GM12878 (cell line): ENCODE measurements at regions not wholly inside any gene's neighbourhood (a gene's known extent, or its start where the extent isn't known, plus 50 kb on each side); places are given as distances from the start of the nearest gene placed in this dataset.

Experiments used
- ATAC-seq: fragments of 200-7000 bp; cut with Tn5 transposase; 3 replicates; pipeline ENCODE4 v1.9.1; 2020; ENCODE audit warnings: mild to moderate bottlenecking, moderate library complexity
- BruUV-seq: library from RNA; stranded (reverse); fragments of 400-500 nt; replicated peaks from 2 replicates; lab custom pipeline; 2021; lab: Mats Ljungman, UMichigan
- CTCF ChIA-PET: fragments of 300-600 bp; sonication (Branson Sonifier 250); formaldehyde crosslinking; extraction: SDS; loops from one replicate; lab custom pipeline; 2021; ENCODE audit warnings: inconsistent platforms; lab: Yijun Ruan, JAX
- POLR2A ChIA-PET: fragments of 350-600 bp; formaldehyde crosslinking; extraction: SDS; loops from one replicate; lab custom pipeline; 2021; ENCODE audit warnings: inconsistent platforms; lab: Charles Lee
- RAD21 ChIA-PET: fragments of 300-600 bp; sonication (Branson Sonifier 250); formaldehyde crosslinking; loops from one replicate; lab custom pipeline; 2023; ENCODE audit warnings: antibody characterized with exemption; ENCODE audit not compliant: unreplicated experiment; lab: Charles Lee
- SMC1A ChIA-PET: fragments of 300-600 bp; sonication (Branson Sonifier 250); formaldehyde crosslinking; loops from one replicate; lab custom pipeline; 2023; ENCODE audit not compliant: unreplicated experiment, uncharacterized antibody; lab: Charles Lee
- DNase-seq: peaks from one replicate; pipeline ENCODE4 v3.0.0-alpha.2; 2011; ENCODE audit warnings: low read depth, low spot score
- FAIRE-seq: peaks from 3 replicates; lab custom pipeline; 2011; peaks lifted over from hg19 to GRCh38; lab: Jason Lieb, UNC
- H2AFZ ChIP-seq: 2 replicates; pipeline ENCODE4 v1.6.0; 2011; ENCODE audit warnings: low read depth, low read length, control low read depth; ENCODE audit not compliant: control insufficient read depth
- H3K27ac ChIP-seq: 2 replicates; pipeline ENCODE4 v1.5.1; 2011; ENCODE audit warnings: control low read depth; ENCODE audit not compliant: control insufficient read depth, insufficient read depth
- H3K27me3 ChIP-seq, 2 experiments: replicated peaks in 1 of 2; 2 replicates each; pipeline versions ENCODE4 v1.6.0 to v1.6.1; 2011; ENCODE audit warnings: low read length in 1 of 2; ENCODE audit not compliant: control insufficient read depth in 2 of 2, insufficient read depth in 2 of 2
- H3K36me3 ChIP-seq, 2 experiments: 2 replicates each; pipeline ENCODE4 v1.5.1; 2011; ENCODE audit warnings: low read length in 1 of 2; ENCODE audit not compliant: control insufficient read depth in 2 of 2, insufficient read depth in 2 of 2
- H3K4me1 ChIP-seq: 2 replicates; pipeline ENCODE4 v1.6.1; 2011; ENCODE audit warnings: mild to moderate bottlenecking, low read length, moderate library complexity, mixed read lengths; ENCODE audit not compliant: control insufficient read depth, insufficient read depth
- H3K4me2 ChIP-seq: 2 replicates; pipeline ENCODE4 v1.6.0; 2011; ENCODE audit warnings: control low read depth; ENCODE audit not compliant: control insufficient read depth, insufficient read depth
- H3K4me3 ChIP-seq: fragments of 200-600 bp; sonication (generic); 2 replicates; pipeline ENCODE4 v1.5.1; 2016
- H3K79me2 ChIP-seq: 2 replicates; pipeline ENCODE4 v1.6.0; 2011; ENCODE audit warnings: low read length; ENCODE audit not compliant: control insufficient read depth, insufficient read depth
- H3K9ac ChIP-seq: 2 replicates; pipeline ENCODE4 v1.8.0; 2011; ENCODE audit warnings: low read length, control low read depth, mixed read lengths; ENCODE audit not compliant: control insufficient read depth, insufficient read depth
- H3K9me3 ChIP-seq: replicated peaks from 3 replicates; pipeline ENCODE4 v1.5.1; 2011; ENCODE audit warnings: mild to moderate bottlenecking, low read length; ENCODE audit not compliant: control insufficient read depth, insufficient read depth
- H4K20me1 ChIP-seq: 2 replicates; pipeline ENCODE4 v1.6.0; 2011; ENCODE audit not compliant: control insufficient read depth, insufficient read depth
- BACH1 ChIP-seq: fragments of 450-650 bp; IDR thresholded peaks from 2 replicates; pipeline ENCODE4 v1.6.1; 2017; ENCODE audit warnings: mild to moderate bottlenecking, borderline replicate concordance
- BMI1 ChIP-seq: fragments of 450-650 bp; IDR thresholded peaks from 2 replicates; pipeline ENCODE4 v1.6.1; 2016; ENCODE audit warnings: mild to moderate bottlenecking, moderate library complexity, borderline replicate concordance
- CBFB ChIP-seq: IDR thresholded peaks from 2 replicates; pipeline ENCODE4 v1.6.1; 2016; ENCODE audit warnings: antibody characterized with exemption, low read depth
- EED ChIP-seq: sonication (generic); IDR thresholded peaks from 2 replicates; pipeline ENCODE4 v1.6.1; 2016; ENCODE audit warnings: antibody characterized with exemption, low read depth
- EZH2 ChIP-seq: IDR thresholded peaks from 2 replicates; pipeline ENCODE4 v1.6.1; 2012; ENCODE audit warnings: low read depth, mild to moderate bottlenecking, control low read depth, inconsistent platforms, low read length, borderline replicate concordance; ENCODE audit not compliant: control insufficient read depth
- JUNB ChIP-seq: IDR thresholded peaks from 2 replicates; pipeline ENCODE4 v1.6.1; 2016; ENCODE audit warnings: antibody characterized with exemption, mild to moderate bottlenecking
- KLF5 ChIP-seq: fragments of 450-650 bp; IDR thresholded peaks from 2 replicates; pipeline ENCODE4 v1.6.1; 2014; ENCODE audit warnings: mild to moderate bottlenecking; ENCODE audit not compliant: partially characterized antibody
- MEF2A ChIP-seq: IDR thresholded peaks from 2 replicates; pipeline ENCODE4 v1.6.1; 2011; ENCODE audit warnings: low read depth, mild to moderate bottlenecking, low read length, moderate library complexity; ENCODE audit not compliant: insufficient read depth
- MXI1 ChIP-seq: fragments of 150-350 bp; IDR thresholded peaks from 2 replicates; pipeline ENCODE4 v1.6.1; 2011; ENCODE audit warnings: low read depth, mild to moderate bottlenecking, inconsistent platforms, low read length, improper control_type of control experiment
- NFYA ChIP-seq: IDR thresholded peaks from 2 replicates; pipeline ENCODE4 v1.6.1; 2011; ENCODE audit warnings: low read depth, mild to moderate bottlenecking, low read length, improper control_type of control experiment, borderline replicate concordance
- PAX5 ChIP-seq: IDR thresholded peaks from 2 replicates; pipeline ENCODE4 v1.6.1; 2011; ENCODE audit warnings: low read depth, low read length, borderline replicate concordance
- STAT1 ChIP-seq: fragments of 450-650 bp; conservative IDR thresholded peaks from 2 replicates; pipeline ENCODE4 v1.6.1; 2014; ENCODE audit warnings: antibody characterized with exemption, mild to moderate bottlenecking
- TARDBP ChIP-seq: IDR thresholded peaks from 2 replicates; pipeline ENCODE4 v1.6.1; 2016; ENCODE audit warnings: borderline replicate concordance
- ZSCAN29 ChIP-seq: fragments of 450-650 bp; IDR thresholded peaks from 2 replicates; pipeline ENCODE4 v1.6.1; 2017; ENCODE audit warnings: mild to moderate bottlenecking, moderate library complexity
- WGBS: methylation state at CpG from one replicate; pipeline ENCODE4 v1.1.6; 2016; ENCODE audit warnings: low lambda C conversion rate; ENCODE audit not compliant: insufficient replicate concordance, insufficient coverage; ENCODE audit errors: missing lambda C conversion rate; 5-methylcytosine and 5-hydroxymethylcytosine counted together
- in situ Hi-C: fragments of 300-500 bp; cut with MboI; formaldehyde crosslinking; loops from 9 replicates; pipeline ENCODE4 v1.14.3; 2018; ENCODE audit warnings: mixed read lengths
- intact Hi-C: fragments of 100-400 bp; cut with micrococcal nuclease; formaldehyde crosslinking; loops from one replicate; pipeline ENCODE4 v1.14.2; 2022; ENCODE audit not compliant: unreplicated experiment
- TF ChIP-seq, protein P1 (sequence below): IDR thresholded peaks from 2 replicates; pipeline ENCODE4 v1.6.1; 2012; ENCODE audit warnings: low read depth, low read length, improper control_type of control experiment
- TF ChIP-seq, protein P2 (sequence below): IDR thresholded peaks from 2 replicates; pipeline ENCODE4 v1.6.1; 2012; ENCODE audit warnings: mild to moderate bottlenecking, low read depth, low read length

DNA sequence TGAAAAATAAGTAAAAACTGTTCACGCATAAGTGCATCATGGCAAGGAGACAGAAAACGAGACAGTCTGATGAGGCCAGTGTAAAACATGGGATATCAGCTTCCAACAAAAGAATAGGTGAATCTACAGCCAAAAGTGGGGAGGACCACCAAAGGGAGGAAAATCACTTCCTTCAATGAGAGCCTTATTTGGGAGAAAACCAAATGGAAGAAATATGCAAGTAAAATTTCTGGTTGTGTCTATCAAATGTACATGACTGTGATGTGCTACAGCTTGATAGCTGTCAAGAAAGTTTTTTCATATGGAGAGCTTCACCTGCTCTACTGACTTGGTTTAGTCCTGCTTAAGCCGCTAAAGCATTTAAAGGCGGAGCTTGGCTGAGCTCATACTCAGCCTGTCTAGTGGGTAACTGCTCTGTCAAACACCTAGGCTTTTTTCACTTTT, 66.2 kb downstream of the MAGEA1 start:
- ChIA-PET CTCF (interaction anchor here (0.6 kb wide), 1 partner anchor 94 kb away, joined by 3 read pairs; no protein-coding TSS in a partner anchor), SMC1A (no interaction called here), POLR2A (no interaction called here), RAD21 (no interaction called here)
- H3K36me3 ChIP-seq, result no peaks in the 10 kb centered on the region
- WGBS, result 68% methylated on average over 4 of the region's 4 CpGs
- intact Hi-C loops (no loop called here), in situ Hi-C loops (no loop called here)
- no peak overlapping the region for H3K4me2 ChIP-seq
- H3K27me3 ChIP-seq, result no peaks in the 10 kb centered on the region; a peak in 1 of 4 replicates
- no peak overlapping the region for H3K27ac ChIP-seq
- no peak overlapping the region for H3K4me3 ChIP-seq
- H3K9me3 ChIP-seq, result no peaks in the 10 kb centered on the region
- no peaks in the 10 kb centered on the region for H3K4me1 ChIP-seq
- no peaks in the 10 kb centered on the region for H3K79me2 ChIP-seq
- TF ChIP-seq MXI1 (no peak), MEF2A (no peak), ZSCAN29 (no peak), STAT1 (no peak), JUNB (no peak), PAX5 (no peak), NFYA (no peak), EZH2 (no peak), TARDBP (no peak), KLF5 (no peak), CBFB (no peak), BMI1 (no peak), BACH1 (no peak), EED (no peak)
- TF ChIP-seq, protein P1, sequence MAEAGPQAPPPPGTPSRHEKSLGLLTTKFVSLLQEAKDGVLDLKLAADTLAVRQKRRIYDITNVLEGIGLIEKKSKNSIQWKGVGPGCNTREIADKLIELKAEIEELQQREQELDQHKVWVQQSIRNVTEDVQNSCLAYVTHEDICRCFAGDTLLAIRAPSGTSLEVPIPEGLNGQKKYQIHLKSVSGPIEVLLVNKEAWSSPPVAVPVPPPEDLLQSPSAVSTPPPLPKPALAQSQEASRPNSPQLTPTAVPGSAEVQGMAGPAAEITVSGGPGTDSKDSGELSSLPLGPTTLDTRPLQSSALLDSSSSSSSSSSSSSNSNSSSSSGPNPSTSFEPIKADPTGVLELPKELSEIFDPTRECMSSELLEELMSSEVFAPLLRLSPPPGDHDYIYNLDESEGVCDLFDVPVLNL, result no peak
- TF ChIP-seq, protein P2, sequence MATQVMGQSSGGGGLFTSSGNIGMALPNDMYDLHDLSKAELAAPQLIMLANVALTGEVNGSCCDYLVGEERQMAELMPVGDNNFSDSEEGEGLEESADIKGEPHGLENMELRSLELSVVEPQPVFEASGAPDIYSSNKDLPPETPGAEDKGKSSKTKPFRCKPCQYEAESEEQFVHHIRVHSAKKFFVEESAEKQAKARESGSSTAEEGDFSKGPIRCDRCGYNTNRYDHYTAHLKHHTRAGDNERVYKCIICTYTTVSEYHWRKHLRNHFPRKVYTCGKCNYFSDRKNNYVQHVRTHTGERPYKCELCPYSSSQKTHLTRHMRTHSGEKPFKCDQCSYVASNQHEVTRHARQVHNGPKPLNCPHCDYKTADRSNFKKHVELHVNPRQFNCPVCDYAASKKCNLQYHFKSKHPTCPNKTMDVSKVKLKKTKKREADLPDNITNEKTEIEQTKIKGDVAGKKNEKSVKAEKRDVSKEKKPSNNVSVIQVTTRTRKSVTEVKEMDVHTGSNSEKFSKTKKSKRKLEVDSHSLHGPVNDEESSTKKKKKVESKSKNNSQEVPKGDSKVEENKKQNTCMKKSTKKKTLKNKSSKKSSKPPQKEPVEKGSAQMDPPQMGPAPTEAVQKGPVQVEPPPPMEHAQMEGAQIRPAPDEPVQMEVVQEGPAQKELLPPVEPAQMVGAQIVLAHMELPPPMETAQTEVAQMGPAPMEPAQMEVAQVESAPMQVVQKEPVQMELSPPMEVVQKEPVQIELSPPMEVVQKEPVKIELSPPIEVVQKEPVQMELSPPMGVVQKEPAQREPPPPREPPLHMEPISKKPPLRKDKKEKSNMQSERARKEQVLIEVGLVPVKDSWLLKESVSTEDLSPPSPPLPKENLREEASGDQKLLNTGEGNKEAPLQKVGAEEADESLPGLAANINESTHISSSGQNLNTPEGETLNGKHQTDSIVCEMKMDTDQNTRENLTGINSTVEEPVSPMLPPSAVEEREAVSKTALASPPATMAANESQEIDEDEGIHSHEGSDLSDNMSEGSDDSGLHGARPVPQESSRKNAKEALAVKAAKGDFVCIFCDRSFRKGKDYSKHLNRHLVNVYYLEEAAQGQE, result no peak
- DNase-seq, result no peak
- no peak for ATAC-seq
- no TSS peak for BruUV-seq
- H3K9ac ChIP-seq, result no peak overlapping the region
- H2AFZ ChIP-seq, result no peak overlapping the region
- no peak for FAIRE-seq
- H4K20me1 ChIP-seq, result no peaks in the 10 kb centered on the region
